HG03103 (cell line): ENCODE measurements at regions not wholly inside any gene's neighbourhood (a gene's known extent, or its start where the extent isn't known, plus 50 kb on each side); places are given as distances from the start of the nearest gene placed in this dataset.

Experiments
- ATAC-seq: cut with Tn5 transposase; IDR thresholded peaks from one replicate; pipeline ENCODE4 v1.9.1; 2021; ENCODE audit warnings: low read depth; ENCODE audit not compliant: unreplicated experiment

GRCh38 chr4:145299380-145300076 lies 119.1 kb upstream of the OTUD4 start:
- peak; percentile 96 for ATAC-seq

- ATAC-seq: no peak
Observed at GRCh38 chr4:145298885-145299284, 118.5 kb upstream of the OTUD4 start.

- ATAC-seq: no peak
Observed at GRCh38 chr4:145297556-145297955, 117.2 kb upstream of the OTUD4 start.

GRCh38 chr4:145295547-145295946 lies 115.2 kb upstream of the OTUD4 start:
- ATAC-seq: no peak

- no peak for ATAC-seq
Observed at GRCh38 chr4:145295122-145295521, 114.7 kb upstream of the OTUD4 start.

- ATAC-seq: no peak
Observed at GRCh38 chr4:145293658-145294057, 113.3 kb upstream of the OTUD4 start.

- no peak for ATAC-seq
Observed at GRCh38 chr4:145290955-145291354, 110.6 kb upstream of the OTUD4 start.

- no peak for ATAC-seq
Observed at GRCh38 chr4:145289403-145290076, 109.2 kb upstream of the OTUD4 start.

GRCh38 chr4:145287351-145287750 lies 107.0 kb upstream of the OTUD4 start:
- ATAC-seq: no peak

- ATAC-seq: no peak
Observed at GRCh38 chr4:145285928-145286327, 105.5 kb upstream of the OTUD4 start.

- ATAC-seq: no peak
Observed at GRCh38 chr4:145283909-145284308, 103.5 kb upstream of the OTUD4 start.

GRCh38 chr4:145281951-145282350 lies 101.6 kb upstream of the OTUD4 start:
- ATAC-seq: no peak

- no peak for ATAC-seq
Observed at GRCh38 chr4:145281224-145281623, 100.8 kb upstream of the OTUD4 start.

GRCh38 chr4:145280541-145280940 lies 100.2 kb upstream of the OTUD4 start:
- no peak for ATAC-seq

- ATAC-seq: no peak
Observed at GRCh38 chr4:145279122-145279960, 99.0 kb upstream of the OTUD4 start.

GRCh38 chr4:145278341-145279121 lies 98.1 kb upstream of the OTUD4 start:
- no peak for ATAC-seq

GRCh38 chr4:145277011-145277410 lies 96.6 kb upstream of the OTUD4 start:
- ATAC-seq: no peak

- no peak for ATAC-seq
Observed at GRCh38 chr4:145276050-145276449, 95.7 kb upstream of the OTUD4 start.

GRCh38 chr4:145271194-145271593 lies 90.8 kb upstream of the OTUD4 start:
- ATAC-seq: no peak

GRCh38 chr4:145266881-145267280 lies 86.5 kb upstream of the OTUD4 start:
- no peak for ATAC-seq

GRCh38 chr4:145260091-145260490 lies 79.7 kb upstream of the OTUD4 start:
- no peak for ATAC-seq
